Right ventricle myocardium superior (tissue), 1 donor: ENCODE measurements at regions not wholly inside any gene's neighbourhood (a gene's known extent, or its start where the extent isn't known, plus 50 kb on each side); places are given as distances from the start of the nearest gene placed in this dataset.
"Not testable (repeated sequence)": the region's sequence is repeated elsewhere in the genome, so short reads cannot be mapped to it uniquely, and the experiment has no call there.

Experiments
- ATAC-seq: fragments of 200-7000 bp; cut with Tn5 transposase; one replicate; pipeline ENCODE4 v1.9.1; 2020; ENCODE audit warnings: mild to moderate bottlenecking; ENCODE audit not compliant: poor library complexity
- DNase-seq: peaks from one replicate; pipeline ENCODE4 v3.0.0-alpha.2; 2020
- intact Hi-C: fragments of 100-400 bp; cut with DNase I; formaldehyde crosslinking; loops from one replicate; pipeline ENCODE4 v1.11.2; 2022
- donor health status: DM: no; HTN: yes; CAD: no; lungs with severe emphysema.

- intact Hi-C loops, result no loop called here
- ATAC-seq, result no peak
- DNase-seq, result no peak
Measured at GRCh38 chr4:135900956-135901355, 1631.3 kb downstream of the PCDH18 start.

DNA sequence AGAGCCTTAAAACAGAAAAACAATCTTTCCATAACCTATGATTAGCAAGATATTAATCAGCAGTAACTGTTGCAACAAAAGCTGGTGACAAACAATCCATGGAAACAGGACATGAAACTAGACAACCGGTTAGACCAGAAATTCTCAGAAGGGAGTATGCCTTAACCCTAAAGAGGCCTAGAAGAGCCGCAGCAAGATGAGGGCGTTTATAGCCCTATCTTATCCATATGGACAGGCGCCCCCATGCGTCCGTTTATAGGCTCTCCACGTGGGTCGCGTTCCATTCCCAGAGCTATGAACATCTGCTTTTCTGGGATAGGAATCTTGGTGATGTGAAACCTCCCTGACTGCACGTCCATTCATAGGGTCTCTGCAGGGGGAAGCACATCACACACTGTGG, 1662.7 kb upstream of the PABPC4L start:
- intact Hi-C loops, ATAC-seq, DNase-seq: not testable (repeated sequence)

DNA sequence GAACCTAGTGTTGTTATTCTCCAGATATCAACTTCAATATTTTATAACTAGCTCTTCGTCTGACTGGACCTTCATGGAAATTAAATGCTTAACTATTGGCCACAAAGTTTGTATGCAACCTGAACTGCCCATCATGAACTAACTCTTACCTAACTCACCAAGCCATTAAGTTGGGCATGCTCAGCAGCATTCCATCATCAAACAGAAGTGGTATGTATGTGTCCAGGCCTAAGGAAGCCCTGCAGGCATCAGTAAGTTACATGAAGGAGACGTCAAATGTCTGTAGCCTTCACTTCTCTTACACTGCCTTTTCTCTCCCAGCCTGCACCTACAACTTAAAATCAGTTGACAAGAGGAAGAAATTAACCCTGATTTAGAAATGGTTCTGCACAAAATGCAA, 1639.2 kb upstream of the PABPC4L start:
- ATAC-seq, result no peak
- intact Hi-C loops, result no loop called here
- DNase-seq, result no peak

DNA sequence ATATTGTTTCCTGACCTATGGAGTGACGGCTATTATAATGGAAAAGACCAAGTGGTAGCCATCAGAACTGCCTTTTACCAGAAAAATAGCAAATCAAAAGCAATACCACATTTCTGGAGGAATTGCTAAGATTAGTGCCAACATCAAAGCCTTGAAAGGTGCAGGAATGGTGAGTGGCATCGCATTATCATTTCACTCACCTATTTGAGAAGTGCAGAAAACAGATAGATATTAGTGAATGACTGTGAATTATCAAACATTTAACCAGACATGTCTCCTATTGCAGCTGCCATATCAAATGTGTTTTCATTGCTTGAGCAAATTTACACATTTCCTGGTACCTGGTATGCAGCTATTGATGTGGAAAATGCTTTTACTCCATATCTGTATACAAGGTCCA, 1638.1 kb upstream of the PABPC4L start:
- intact Hi-C loops, result no loop called here
- ATAC-seq, result no peak
- no peak for DNase-seq

GRCh38 chr4:135838889-135839288, 1637.3 kb upstream of the PABPC4L start:
- DNase-seq (no peak), ATAC-seq (no peak)
- intact Hi-C loops, result no loop called here

DNA sequence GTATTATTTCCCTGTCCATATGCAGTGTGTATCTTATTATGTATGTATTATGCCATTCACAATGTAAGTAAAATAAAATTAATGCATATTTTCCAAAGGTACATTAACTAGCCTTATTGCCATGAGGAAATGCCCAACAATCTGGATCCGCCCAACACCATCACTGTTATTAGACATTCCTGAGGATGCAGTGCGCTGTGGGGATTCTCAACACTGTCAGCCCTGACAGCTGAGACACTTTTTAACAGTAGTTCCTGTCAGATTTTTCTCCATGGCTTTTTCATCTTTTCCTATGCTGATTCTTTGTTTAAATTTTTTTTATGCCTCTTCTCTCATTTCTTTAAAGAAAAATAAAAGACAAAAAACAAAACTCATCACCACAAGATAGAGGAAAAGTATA, 1632.9 kb upstream of the PABPC4L start:
- intact Hi-C loops, result no loop called here

DNA sequence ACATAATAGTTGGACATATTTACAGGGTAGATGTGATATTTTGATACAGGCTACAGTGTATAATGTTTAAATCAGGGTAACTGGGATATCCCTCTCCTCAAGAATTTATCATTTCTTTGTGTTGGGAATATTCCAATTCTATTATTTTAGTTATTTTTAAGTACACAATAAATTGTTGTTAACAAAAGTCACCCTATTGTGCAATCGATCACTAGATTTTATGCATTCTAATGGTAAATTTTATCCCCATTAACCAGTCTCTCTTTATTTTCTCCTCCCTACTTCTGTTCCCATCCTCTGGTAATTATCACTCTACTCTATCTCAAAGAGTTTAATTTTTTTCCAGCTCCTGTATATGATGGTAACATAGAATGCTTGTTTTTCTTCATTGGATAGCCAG, 1631.9 kb upstream of the PABPC4L start:
- DNase-seq (no peak), ATAC-seq (no peak)
- intact Hi-C loops, result no loop called here

More for the DNA sequence above, 1632.9 kb upstream of the PABPC4L start:
- DNase-seq (no peak), ATAC-seq (no peak)

DNA sequence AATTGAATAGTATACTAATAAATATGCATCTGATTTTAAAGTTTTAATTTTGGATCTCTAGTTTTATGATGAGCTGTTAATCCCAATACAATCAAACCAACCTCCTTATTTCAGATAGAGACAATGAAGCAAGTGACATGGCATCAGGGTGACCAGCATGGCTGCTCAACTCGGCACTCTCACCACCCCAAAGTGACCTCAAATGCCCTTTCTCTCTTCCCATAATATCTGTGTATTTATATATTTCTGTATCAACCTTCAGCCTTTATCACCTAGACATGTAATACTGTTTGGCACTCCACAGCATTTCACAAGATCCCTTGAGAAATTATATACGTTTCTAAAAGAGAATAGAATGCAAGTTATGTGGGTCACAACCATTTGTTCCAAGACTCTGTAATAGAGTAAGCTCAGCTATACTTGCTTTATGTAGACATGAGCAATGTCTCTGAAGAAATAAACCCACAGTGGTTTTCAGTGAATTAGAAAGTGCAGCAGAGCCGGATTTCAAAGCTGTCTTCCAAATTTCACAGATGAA, 1623.2 kb upstream of the PABPC4L start:
- intact Hi-C loops, result no loop called here
- no peak for ATAC-seq

GRCh38 chr4:135804785-135805184, 1603.2 kb upstream of the PABPC4L start:
- ATAC-seq (no peak), DNase-seq (no peak)
- intact Hi-C loops, result no loop called here

More for the DNA sequence above, 1623.2 kb upstream of the PABPC4L start:
- DNase-seq, result no peak

DNA sequence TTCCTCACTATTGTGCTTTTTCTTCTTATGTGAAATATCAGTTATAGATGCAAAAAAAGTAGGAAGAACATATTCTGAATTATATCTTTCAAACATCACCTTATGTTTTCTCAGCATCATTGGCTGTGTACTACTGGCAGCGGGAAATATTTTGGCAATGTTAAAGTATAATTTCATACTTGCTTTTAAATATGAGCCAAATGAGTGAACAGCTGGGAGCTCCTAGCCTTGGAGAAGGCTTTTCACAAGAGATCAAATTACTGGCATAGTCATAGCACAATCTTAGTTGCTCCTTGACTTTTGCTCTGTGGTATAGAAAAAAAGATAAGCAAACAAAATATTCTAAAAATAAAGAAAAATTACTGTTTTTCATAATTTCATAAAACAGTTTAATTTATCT, 1575.8 kb upstream of the PABPC4L start:
- no peak for ATAC-seq
- DNase-seq, result no peak
- intact Hi-C loops, result no loop called here

DNA sequence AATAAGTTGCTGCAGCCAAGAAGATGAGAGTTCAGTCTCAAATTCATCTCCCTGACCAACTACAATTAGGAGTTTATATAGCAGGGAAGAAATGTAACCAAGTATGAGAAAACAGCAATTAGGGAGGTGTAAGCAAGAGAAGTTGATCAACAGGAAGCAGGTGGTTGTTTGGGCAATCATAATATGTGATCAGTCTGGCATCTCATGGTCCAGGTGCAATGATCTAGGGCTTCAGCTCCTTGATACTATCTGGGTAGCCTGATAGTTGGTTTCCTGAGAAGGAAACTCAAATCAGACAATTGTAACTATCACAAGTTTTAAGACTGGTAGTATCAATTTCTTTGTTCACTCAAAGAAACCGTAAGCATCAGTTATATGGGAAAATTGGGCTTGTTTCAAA, 1574.3 kb upstream of the PABPC4L start:
- intact Hi-C loops, result no loop called here
- ATAC-seq (no peak), DNase-seq (no peak)

- ATAC-seq, result no peak
- DNase-seq, result no peak
- intact Hi-C loops, result no loop called here
Measured at GRCh38 chr4:135770505-135770904, 1568.9 kb upstream of the PABPC4L start.

DNA sequence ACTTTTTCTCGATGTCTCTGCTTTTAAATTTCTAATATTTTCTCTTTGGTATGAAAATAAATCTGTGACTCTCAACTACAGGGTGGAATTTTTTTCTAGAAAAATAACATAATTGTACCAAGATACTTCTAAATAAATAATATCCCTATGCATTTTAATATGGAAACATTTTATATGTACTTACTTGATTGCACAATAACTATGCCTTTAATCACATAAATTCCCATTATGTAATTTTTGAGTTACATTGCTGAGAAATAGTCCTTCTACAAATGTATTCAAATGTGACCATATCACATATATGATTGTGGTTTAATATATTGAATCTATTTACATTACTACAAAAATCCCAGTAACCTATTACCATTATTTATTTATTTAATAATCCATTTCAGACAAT, 1543.3 kb upstream of the PABPC4L start:
- DNase-seq, result no peak
- intact Hi-C loops, result no loop called here
- ATAC-seq, result no peak

GRCh38 chr4:135741583-135741982, 1540.0 kb upstream of the PABPC4L start:
- DNase-seq (no peak), ATAC-seq (no peak)
- intact Hi-C loops, result no loop called here

DNA sequence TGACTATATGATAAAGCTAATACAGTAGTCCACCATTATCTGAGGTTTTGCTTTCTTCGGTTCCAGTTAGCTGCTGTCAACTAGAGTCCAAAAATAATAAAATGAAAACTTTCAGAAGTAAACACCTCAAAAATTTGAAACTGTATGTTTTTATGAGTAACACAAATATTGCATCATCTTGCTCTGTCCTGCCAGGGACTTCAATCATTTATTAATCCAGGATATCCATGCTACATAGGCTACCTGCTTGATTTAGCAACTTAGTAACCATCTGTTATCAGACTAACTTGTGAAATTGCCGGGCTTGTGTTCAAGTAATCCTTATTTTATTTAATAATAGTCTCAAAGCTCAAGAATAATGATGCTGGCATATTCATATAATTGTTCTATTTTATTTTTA, 1537.8 kb upstream of the PABPC4L start:
- DNase-seq (no peak), ATAC-seq (no peak)
- intact Hi-C loops, result no loop called here

- no peak for DNase-seq
- ATAC-seq, result no peak
- intact Hi-C loops, result no loop called here
Measured at GRCh38 chr4:135735512-135735911, 1533.9 kb upstream of the PABPC4L start.

DNA sequence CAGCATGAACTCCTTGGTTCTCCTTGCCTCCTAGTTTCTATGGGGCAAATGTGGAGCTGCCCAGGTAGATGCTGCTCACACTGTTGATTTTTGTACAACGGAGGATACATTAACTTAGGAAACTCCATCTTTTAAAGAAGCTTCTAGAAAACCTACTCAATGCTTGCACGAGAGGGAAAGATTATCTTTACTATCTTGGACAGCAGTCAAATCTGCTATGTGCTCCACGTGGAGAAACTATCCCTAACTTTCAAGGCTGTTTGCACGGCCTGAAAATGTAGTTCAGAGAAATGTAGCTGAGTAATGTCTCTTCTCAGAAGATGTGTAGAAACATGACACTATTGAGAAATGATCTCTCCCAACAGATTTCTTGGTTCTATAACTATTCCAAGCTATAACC, 1530.9 kb upstream of the PABPC4L start:
- DNase-seq, result no peak
- no peak for ATAC-seq
- intact Hi-C loops, result no loop called here

DNA sequence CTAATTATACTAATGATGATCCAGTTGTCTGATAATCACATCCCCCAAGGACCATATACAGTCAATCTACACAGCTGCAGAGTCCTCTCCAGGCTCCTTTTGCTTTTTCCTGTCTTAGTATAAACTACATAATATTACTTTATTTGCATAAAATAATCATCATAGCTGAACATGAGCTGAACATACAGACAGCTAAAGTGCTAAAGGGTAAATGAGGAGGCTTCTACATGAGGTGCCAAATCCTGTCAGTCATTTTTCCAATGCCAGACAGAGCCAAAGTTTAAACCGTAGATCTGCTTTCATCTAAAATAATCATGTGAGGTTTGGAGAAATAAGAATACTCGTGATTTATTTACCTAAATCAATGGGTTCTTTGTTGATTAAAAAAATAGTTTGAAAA, 1530.1 kb upstream of the PABPC4L start:
- no peak for ATAC-seq
- intact Hi-C loops, result no loop called here

DNA sequence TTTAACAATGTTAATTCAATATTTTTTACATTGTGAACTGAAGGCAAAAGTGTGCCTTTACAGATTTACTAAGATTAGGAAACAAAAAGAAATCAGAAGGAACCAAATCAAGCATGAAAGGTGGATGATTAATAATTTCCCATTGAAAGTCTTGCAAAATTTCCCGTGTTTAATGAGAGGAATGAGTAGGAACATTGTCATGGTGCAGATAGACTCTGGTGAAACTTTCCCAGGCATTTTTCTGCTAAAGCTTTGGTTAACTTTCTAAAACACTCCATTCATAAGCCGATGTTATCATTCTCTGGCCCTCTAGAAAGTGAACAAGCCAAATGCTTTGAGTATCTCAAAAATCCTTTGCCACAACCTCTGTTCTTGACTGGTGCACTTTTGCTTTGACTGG, 1522.8 kb upstream of the PABPC4L start:
- no peak for ATAC-seq
- intact Hi-C loops, result no loop called here
- DNase-seq, result no peak

More for the DNA sequence above, 1530.1 kb upstream of the PABPC4L start:
- no peak for DNase-seq

- DNase-seq, result no peak
- intact Hi-C loops, result no loop called here
- no peak for ATAC-seq
Measured at GRCh38 chr4:135718019-135718418, 1516.4 kb upstream of the PABPC4L start.

- intact Hi-C loops, result no loop called here
- DNase-seq (no peak), ATAC-seq (no peak)
Measured at GRCh38 chr4:135705343-135705742, 1503.8 kb upstream of the PABPC4L start.
